Erythroblast (primary cell): ENCODE measurements at regions not wholly inside any gene's neighbourhood (a gene's known extent, or its start where the extent isn't known, plus 50 kb on each side); places are given as distances from the start of the nearest gene placed in this dataset.

Experiments
- GATA1 ChIP-seq: IDR thresholded peaks from 2 replicates; pipeline ENCODE4 v1.6.1; 2011; ENCODE audit warnings: low read depth, mild to moderate bottlenecking, control low read depth, low read length, moderate library complexity
- POLR2A ChIP-seq: IDR thresholded peaks from 2 replicates; pipeline ENCODE4 v1.6.1; 2011; ENCODE audit warnings: mild to moderate bottlenecking, low read length

- no peak for TF ChIP-seq POLR2A
- no peak for TF ChIP-seq GATA1
Observed at GRCh38 chr12:70045036-70045435, 198.2 kb upstream of the CNOT2 start.
